ENCODE measurements at regions not wholly inside any gene's neighbourhood (a gene's known extent, or its start where the extent isn't known, plus 50 kb on each side); places are given as distances from the start of the nearest gene placed in this dataset.

- no peak for TF ChIP-seq EP300 (IDR thresholded peaks at IDR 0.05; ENCODE audit: borderline replicate concordance)
- no peak for TF ChIP-seq MAX (IDR thresholded peaks at IDR 0.05)
- no peak for TF ChIP-seq YY1 (IDR thresholded peaks at IDR 0.05; ENCODE audit: low read depth)
- TF ChIP-seq, protein P1, sequence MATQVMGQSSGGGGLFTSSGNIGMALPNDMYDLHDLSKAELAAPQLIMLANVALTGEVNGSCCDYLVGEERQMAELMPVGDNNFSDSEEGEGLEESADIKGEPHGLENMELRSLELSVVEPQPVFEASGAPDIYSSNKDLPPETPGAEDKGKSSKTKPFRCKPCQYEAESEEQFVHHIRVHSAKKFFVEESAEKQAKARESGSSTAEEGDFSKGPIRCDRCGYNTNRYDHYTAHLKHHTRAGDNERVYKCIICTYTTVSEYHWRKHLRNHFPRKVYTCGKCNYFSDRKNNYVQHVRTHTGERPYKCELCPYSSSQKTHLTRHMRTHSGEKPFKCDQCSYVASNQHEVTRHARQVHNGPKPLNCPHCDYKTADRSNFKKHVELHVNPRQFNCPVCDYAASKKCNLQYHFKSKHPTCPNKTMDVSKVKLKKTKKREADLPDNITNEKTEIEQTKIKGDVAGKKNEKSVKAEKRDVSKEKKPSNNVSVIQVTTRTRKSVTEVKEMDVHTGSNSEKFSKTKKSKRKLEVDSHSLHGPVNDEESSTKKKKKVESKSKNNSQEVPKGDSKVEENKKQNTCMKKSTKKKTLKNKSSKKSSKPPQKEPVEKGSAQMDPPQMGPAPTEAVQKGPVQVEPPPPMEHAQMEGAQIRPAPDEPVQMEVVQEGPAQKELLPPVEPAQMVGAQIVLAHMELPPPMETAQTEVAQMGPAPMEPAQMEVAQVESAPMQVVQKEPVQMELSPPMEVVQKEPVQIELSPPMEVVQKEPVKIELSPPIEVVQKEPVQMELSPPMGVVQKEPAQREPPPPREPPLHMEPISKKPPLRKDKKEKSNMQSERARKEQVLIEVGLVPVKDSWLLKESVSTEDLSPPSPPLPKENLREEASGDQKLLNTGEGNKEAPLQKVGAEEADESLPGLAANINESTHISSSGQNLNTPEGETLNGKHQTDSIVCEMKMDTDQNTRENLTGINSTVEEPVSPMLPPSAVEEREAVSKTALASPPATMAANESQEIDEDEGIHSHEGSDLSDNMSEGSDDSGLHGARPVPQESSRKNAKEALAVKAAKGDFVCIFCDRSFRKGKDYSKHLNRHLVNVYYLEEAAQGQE (IDR thresholded peaks at IDR 0.05; ENCODE audit: low read depth): no peak
- no peak for TF ChIP-seq ZBTB7A (IDR thresholded peaks at IDR 0.05; ENCODE audit: low read depth)
- TF ChIP-seq TAF1 (IDR thresholded peaks at IDR 0.05; ENCODE audit: low read depth): no peak
- no peak for TF ChIP-seq EGR1 (IDR thresholded peaks at IDR 0.05)
- TF ChIP-seq CEBPB (IDR thresholded peaks at IDR 0.05): no peak
- TF ChIP-seq TEAD4 (IDR thresholded peaks at IDR 0.05): no peak
- TF ChIP-seq TCF12 (IDR thresholded peaks at IDR 0.05; ENCODE audit: low read depth): no peak
- TF ChIP-seq FOXM1 (IDR thresholded peaks at IDR 0.05; ENCODE audit: borderline replicate concordance, low read depth): no peak
Measured at GRCh38 chr3:164515256-164515655, 563.0 kb downstream of the SI start.
